CD4-positive, alpha-beta T cell treated with Interleukin-15 for 1 hour (primary cell): ENCODE measurements at regions not wholly inside any gene's neighbourhood (a gene's known extent, or its start where the extent isn't known, plus 50 kb on each side); places are given as distances from the start of the nearest gene placed in this dataset.

Source experiments
- DNase-seq: peaks from one replicate; pipeline ENCODE4 v3.0.0-alpha.2; 2020

DNA sequence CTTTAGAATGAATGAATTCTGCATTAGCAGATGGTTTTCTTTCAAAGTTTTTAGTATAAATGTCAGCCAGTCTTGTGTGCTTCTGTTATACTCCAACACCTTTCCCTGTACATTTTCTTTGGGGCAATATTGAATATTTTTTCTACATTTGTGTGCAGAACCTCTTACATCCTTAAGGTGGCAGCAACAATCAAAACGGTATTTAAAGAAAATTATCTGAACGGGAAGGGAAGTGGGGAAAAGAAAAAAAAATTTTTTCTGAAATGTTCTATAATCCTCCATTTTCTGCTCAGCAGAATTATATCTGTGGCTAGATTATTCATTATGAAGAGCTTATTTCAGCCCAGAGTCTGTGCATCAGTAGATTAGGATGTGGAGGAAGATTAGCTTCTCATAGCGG, 347.3 kb upstream of the RAG2 start:
- no peak for DNase-seq

- no peak for DNase-seq
These were observed 335.4 kb upstream of the RAG2 start for GRCh38 chr11:36933481-36933880.

DNA sequence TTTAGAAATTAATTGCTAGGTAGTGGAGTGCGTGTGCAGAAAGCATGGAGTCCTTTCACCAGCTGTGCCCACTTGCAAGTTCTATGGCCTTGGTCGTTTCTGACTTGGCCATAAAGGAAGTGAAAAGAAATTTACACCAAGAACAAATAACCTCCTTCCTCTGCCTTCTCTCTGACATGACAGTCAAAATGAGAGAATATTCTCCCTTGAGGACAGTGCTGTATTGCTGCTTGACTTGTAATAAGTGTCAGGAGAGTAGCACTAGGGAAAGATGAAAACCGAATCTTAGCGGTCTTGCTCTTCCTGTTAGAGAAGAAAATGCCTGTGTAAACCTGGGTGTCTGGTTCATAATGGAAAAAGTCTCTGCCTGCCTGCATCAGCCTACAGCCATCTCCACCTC, 333.1 kb upstream of the RAG2 start:
- no peak for DNase-seq

GRCh38 chr11:36930256-36930655, 332.2 kb upstream of the RAG2 start:
- DNase-seq: no peak

DNA sequence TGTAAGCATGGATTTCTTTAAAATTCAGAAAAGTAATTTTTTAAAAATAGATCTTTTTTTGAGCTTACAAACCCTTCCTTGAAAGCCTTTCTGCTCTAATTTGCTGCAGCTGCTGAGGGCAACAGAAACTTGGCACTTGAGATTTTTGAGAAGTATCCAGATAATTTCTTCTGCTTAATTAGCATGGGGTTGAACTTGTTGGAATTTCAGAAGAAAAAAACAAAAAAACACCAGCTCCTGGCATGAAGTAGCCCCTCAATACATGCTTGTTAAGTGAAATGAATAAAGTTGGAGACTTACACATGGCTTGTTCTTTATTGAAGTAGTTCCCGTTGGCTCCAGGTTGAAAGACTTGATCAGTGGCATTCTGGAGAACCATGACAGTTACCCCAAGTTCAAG, 331.4 kb upstream of the RAG2 start:
- no peak for DNase-seq

- no peak for DNase-seq
These were observed 330.6 kb upstream of the RAG2 start for GRCh38 chr11:36928621-36929020.

DNA sequence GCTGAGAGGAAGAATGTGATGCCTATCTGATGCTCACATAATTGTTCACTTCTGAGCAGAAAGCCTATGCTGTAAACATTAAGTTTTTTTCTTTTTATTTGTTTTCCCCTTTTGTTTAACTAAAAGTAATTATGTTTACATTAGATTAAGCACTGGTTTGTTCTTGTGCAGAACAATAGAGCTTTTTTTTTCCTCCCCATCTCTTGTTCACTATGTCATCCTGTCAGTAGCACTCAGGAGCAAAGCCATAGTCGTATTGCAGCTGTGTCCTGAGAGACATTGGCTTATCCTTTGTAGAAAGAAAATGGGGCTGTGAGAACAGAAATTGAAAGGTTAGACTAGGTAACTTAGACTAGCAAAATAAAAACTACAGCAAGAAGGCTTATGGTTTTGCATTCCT, 301.8 kb upstream of the RAG2 start:
- DNase-seq: no peak

GRCh38 chr11:36890841-36891240, 292.8 kb upstream of the RAG2 start:
- no peak for DNase-seq

DNA sequence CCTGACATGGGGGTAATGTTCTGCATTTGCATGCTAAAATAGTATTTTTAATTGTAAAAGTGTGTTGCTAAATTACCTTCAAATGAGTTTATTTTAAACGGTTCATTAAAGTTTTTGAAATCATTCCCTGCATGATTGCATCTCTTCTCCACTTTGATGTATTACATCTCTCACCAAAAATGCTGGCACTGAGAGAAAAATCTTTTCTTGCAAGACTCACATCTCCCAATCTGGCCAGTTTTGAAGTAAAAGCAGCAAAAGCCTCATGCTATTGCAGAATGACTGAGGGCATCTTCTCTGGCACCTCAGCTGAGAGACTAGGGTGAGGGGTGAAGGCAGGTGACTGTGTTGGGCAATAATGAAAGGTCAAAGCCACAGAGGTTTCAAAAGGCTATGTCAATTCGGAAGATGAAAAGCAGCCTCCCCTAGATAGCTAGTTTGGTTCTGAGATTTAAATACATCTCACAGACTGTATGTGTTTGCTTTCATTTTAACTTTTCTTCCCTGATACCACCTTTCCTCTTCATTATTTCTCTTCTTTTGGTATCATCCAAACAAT, 292.2 kb upstream of the RAG2 start:
- no peak for DNase-seq

GRCh38 chr11:36885154-36885553, 287.1 kb upstream of the RAG2 start:
- no peak for DNase-seq

DNA sequence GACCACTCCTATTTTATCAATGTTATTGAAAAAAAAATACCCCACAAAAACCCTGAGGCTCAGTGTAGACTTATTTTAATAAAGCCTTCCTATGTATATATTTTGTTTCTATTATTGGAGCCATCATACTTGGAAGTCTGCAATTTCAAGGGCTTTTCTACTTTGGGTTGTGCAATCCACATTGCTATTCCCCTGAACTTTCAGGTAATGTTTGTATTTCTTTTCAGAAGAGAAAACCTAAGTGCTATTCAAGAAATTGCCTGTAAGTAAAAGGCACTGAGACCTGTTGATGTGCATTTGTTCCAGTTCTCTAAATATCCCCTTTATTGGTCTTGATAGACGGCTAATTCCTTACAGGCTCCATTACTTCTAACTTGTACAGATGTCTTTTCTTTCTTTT, 280.7 kb upstream of the RAG2 start:
- DNase-seq: no peak

GRCh38 chr11:36877149-36877548, 279.1 kb upstream of the RAG2 start:
- no peak for DNase-seq

- no peak for DNase-seq
These were observed 278.2 kb upstream of the RAG2 start for GRCh38 chr11:36876266-36876665.

- DNase-seq: no peak
These were observed 276.3 kb upstream of the RAG2 start for GRCh38 chr11:36874291-36874690.

DNA sequence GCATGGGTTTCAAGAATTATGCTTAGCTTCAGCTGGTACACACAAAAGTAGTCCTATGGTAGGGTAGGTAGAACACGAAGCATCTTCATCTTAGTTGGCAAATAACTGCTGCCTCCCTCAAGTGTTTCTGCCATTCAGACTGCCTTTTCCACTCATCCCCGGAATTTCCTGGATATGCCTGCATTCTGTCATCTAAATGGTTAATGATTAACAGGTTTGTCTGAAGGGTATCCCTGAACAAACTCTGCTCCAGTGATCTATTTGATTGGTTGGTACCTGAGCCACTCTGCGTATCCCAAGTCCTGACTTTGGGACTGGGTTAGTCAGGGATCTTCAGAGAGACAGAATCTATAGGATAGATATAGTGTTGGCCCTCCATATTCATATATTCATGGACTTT, 272.3 kb upstream of the RAG2 start:
- DNase-seq: no peak

DNA sequence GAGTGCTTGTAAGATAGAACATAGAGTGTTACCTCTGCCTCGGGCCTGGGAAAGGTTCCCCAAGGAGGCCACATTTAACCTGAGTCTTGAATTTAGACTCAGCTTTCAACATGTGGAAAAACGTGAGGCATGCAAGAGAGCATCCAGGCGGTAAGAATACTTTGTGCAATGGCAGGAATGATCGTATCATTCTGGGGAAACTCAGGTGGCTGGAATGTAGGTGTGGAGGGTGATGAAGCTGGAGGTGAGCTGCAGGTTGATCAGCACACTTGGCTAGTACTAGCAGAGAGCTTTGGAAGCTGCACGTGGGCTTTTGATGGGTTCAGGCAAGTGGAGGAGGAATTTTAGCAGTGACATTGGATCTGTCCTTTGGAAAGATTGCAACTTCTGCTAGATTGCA, 270.3 kb upstream of the RAG2 start:
- no peak for DNase-seq

DNA sequence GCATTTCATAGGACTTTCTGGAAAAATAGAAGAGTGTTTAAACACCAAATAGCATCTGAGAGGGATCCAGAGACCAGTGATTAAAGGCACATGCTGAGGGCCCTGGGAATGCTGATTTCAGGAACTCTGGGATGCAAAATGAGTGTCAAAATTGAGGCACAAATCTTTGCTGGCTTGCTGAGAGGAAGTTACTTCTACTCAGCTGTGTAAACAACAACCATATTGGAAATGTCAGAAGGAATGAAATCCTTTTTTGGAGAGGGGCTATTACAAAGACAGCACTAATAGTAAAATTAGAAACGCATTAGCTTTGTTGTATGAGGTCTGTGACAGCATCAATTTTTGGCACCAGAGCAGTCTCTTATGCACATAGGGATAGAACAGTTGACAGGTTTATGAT, 267.8 kb upstream of the RAG2 start:
- DNase-seq: no peak

DNA sequence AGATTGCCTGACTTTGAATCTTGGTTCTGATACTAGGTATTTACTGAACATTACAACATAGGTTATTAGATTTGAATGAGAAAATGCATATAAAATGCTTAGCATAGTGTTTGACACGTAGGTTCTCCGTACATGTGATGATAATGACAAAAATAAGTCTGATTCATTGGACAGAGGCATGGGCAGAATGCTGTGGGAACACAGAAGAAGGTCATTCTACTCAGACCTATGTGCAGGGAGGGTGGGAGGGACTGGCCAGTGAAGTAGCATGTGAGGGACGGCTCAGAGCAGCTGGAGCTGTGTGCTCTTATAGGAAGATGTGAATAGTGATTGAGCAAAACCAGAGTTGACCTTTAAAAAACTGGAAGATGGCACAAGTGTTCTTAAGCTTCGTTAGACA, 256.8 kb upstream of the RAG2 start:
- DNase-seq: no peak

GRCh38 chr11:36848660-36849059, 250.6 kb upstream of the RAG2 start:
- DNase-seq: no peak

- no peak for DNase-seq
These were observed 242.3 kb upstream of the RAG2 start for GRCh38 chr11:36840378-36840777.

DNA sequence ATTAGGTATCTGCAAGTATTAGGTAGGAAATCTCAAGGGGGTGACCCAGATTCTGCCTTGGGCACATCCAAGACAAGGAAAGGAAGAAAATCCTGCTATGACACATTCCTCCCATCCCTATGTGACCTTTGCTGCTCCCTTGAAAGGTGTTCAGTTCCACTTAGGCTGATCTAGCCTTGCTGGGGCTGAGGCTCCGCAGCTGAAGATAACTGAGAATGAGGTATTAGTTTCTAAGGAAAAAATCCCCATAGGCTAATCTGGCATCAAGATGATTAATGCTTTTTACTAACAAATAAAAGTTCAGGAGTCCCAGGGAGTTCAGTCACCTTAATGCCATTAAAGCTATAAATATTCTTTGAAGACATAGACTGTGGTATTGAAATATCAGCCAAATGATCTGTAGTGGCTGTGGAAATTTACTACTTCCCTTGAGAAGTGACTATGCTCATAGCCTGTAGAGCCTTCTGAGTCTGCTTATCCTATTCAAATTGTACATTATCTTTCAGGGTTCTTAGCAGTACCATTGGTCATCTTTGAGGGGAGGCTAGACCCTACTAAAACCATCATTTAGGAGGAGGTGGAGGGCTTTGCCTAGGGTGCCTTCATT, 239.9 kb upstream of the RAG2 start:
- DNase-seq: no peak

GRCh38 chr11:36825251-36825650, 227.2 kb upstream of the RAG2 start:
- DNase-seq: no peak

GRCh38 chr11:36824349-36824748, 226.3 kb upstream of the RAG2 start:
- DNase-seq: no peak

DNA sequence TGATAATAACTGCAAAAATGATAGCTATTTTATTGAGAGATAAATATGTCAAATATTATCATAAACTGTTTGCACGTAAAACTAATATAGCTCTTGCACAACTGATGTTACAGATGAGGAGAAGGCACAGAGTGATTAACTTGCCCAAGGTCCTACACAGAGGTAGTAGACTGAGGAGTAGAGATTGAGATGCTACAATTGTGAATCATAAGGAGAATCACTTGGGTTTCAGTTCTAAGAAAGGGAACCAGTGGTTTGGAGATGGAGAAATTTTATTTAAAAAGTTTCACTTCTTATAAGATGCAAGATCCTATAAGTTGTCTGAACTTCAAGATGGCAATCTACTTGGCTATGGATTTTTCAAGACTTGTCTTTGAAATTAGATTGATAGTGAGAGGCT, 224.8 kb upstream of the RAG2 start:
- DNase-seq: no peak

DNA sequence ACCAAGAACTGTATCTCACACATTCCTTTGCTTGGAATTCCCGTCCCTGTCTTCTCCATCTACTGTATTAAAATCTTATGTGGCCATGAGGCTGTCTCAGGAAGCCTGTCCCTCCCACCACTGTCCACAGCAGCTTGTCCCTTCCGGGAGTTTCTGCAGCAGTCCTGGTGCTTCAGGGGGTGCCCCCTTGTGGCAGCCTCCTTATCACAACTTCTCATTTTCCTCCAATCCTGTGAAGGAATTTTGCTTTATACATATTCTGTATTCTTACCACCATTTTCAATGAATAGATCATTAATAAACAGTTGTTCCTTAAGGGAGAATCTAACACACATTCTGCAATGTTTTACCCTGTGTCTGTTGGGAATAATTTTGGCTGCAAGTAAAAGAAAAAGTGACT, 220.4 kb upstream of the RAG2 start:
- DNase-seq: no peak
